BE2C (cell line): ENCODE measurements at regions not wholly inside any gene's neighbourhood (a gene's known extent, or its start where the extent isn't known, plus 50 kb on each side); places are given as distances from the start of the nearest gene placed in this dataset.
A peak's percentile ranks its signal among the peaks of the same experiment; 100 is the strongest.

ENCODE experiments used
- DNase-seq: peaks from one replicate; pipeline ENCODE4 v3.0.0-alpha.2; 2020
- H3K27me3 ChIP-seq: fragments of 250-450 bp; sonication (Bioruptor Pico); 2 replicates; pipeline ENCODE4 v1.5.1; 2020; ENCODE audit warnings: mild to moderate bottlenecking
- H3K36me3 ChIP-seq: fragments of 250-450 bp; sonication (Bioruptor Pico); 2 replicates; pipeline ENCODE4 v1.5.1; 2020; ENCODE audit warnings: mild to moderate bottlenecking
- H3K4me1 ChIP-seq: fragments of 250-450 bp; sonication (Bioruptor Pico); 2 replicates; pipeline ENCODE4 v1.5.1; 2020
- H3K4me3 ChIP-seq: 2 replicates; pipeline ENCODE4 v1.5.1; 2011; ENCODE audit warnings: low read depth, low read length
- H3K9me3 ChIP-seq: fragments of 250-450 bp; sonication (Bioruptor Pico); 2 replicates; pipeline ENCODE4 v1.5.1; 2020
- TF ChIP-seq, protein P1 (sequence below): IDR thresholded peaks from 2 replicates; pipeline ENCODE4 v1.5.1; 2012; ENCODE audit warnings: mild to moderate bottlenecking, low read depth, low read length

DNA sequence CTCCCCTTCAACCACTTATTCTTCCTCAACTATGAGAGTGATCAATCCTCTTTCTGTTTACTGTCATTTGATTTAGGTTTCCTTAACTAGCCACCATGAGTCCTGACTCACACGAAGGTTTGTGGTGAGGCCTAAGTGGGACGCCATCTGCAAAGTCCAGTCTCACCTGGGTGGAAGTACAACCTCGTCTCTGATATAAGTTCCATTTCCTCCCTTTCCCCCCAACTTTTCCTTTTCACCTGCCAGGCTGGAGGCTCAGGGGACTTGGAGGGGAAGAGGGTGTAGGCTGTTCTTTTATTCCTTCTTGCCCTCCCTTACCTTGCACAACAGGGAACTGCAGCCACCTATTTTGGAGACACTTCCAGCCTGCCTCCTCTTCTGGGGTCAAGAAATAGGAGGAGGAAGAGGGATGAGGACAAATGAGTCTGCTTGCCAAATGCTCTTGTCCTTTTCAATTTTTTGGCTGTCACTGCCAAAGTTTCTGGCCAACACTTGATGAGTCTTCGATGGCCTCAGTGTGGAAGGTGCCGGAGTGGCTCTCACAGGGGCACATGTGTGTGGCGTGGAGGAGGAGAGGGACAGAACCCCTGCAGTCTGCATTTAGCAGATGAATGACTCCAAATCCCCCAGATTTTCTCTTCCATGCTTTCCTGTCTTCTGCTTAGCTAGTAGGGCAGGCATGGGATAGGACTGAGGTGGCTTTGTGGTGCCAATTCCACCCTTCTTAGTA lies 249.6 kb downstream of the NSG2 start:
- H3K4me1 ChIP-seq: peaks cover 9% of the 10 kb centered on the region
- no peaks in the 10 kb centered on the region for H3K36me3 ChIP-seq
- H3K9me3 ChIP-seq: no peaks in the 10 kb centered on the region
- H3K4me3 ChIP-seq: no peak overlapping the region
- no peaks in the 10 kb centered on the region for H3K27me3 ChIP-seq
- TF ChIP-seq, protein P1, sequence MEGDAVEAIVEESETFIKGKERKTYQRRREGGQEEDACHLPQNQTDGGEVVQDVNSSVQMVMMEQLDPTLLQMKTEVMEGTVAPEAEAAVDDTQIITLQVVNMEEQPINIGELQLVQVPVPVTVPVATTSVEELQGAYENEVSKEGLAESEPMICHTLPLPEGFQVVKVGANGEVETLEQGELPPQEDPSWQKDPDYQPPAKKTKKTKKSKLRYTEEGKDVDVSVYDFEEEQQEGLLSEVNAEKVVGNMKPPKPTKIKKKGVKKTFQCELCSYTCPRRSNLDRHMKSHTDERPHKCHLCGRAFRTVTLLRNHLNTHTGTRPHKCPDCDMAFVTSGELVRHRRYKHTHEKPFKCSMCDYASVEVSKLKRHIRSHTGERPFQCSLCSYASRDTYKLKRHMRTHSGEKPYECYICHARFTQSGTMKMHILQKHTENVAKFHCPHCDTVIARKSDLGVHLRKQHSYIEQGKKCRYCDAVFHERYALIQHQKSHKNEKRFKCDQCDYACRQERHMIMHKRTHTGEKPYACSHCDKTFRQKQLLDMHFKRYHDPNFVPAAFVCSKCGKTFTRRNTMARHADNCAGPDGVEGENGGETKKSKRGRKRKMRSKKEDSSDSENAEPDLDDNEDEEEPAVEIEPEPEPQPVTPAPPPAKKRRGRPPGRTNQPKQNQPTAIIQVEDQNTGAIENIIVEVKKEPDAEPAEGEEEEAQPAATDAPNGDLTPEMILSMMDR: no peak
- DNase-seq: no peak

DNA sequence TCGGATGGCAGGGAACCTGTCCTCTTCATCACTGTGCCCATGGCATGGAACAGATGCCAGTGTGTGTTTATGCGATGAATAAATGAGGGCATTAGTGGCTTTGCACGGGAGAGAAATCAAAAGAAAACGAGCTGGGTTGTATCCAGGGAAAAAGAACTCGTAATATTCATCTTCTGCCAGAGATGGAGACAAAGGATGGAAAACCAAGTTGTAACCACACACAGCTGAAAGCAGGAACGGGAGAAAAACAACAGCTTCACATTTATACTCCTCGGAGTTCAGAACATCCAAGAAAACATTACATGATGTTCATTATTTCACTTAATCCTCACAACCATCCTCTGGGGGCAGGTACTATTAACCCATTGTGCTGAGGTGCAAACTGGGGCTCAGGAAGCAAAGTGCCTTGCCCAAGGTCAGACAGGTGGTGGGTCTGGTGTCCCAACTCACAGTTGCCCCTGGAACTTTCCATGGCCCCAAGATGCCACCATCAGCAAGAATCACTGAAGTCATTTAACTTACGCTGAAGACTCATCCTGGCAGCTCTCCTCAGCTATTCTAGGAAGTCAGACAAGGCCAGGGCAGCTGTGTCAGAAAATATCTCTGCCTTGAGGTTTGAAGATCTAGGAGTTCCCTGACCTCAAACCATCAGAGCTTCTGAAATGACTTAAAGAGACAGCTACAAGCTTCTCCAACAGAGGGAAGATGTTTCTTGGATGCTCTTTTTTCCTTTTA lies 250.4 kb downstream of the NSG2 start:
- Histone ChIP-seq H3K4me3 (no peak overlapping the region), H3K36me3 (no peaks in the 10 kb centered on the region), H3K4me1 (peaks cover 16% of the 10 kb centered on the region), H3K27me3 (no peaks in the 10 kb centered on the region), H3K9me3 (no peaks in the 10 kb centered on the region)
- DNase-seq: no peak
- TF ChIP-seq, protein P1: no peak

DNA sequence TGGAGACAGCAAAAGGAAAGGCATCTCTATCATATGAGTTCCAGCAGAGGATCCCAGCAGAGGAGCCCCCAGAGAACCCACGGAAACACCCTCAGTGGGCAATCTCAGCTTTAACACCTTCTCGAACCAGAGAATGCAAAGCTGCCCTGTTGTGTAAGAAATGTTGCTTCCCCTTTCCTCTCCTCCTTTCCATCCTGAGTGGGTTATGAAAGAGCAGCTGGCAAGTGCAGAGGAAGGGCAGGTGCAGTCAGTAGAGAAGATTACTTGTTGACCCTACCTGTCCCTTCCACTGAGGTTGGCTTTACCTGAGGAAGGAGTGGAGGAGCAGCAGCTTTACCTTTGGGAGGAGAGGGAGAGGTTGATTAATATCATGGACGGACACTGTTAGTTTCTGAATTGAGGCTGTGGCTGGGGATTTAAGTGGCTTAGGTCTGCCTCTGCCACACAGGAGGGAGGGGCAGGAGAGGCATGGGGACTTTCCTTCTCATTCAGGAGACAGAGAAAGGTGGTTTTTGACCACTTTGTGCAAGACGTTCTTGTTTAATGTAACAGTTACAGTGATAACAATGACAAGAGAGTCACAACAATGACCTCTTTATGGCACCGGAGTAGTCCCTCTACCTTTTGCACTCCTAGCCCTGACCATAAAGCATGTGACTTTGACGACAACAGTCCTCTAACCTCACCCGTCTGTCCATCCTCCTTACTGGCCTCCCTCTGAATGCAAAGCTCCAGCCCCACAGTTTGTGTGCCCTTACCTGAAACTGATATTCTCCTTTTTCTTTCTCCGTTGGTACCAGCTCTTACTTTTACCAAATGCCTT lies 254.8 kb downstream of the NSG2 start:
- H3K4me1 ChIP-seq: peaks cover 42% of the 10 kb centered on the region
- no peak for DNase-seq
- H3K4me3 ChIP-seq: no peak overlapping the region
- H3K36me3 ChIP-seq: no peaks in the 10 kb centered on the region
- H3K9me3 ChIP-seq: no peaks in the 10 kb centered on the region
- TF ChIP-seq, protein P1: no peak
- no peaks in the 10 kb centered on the region for H3K27me3 ChIP-seq

DNA sequence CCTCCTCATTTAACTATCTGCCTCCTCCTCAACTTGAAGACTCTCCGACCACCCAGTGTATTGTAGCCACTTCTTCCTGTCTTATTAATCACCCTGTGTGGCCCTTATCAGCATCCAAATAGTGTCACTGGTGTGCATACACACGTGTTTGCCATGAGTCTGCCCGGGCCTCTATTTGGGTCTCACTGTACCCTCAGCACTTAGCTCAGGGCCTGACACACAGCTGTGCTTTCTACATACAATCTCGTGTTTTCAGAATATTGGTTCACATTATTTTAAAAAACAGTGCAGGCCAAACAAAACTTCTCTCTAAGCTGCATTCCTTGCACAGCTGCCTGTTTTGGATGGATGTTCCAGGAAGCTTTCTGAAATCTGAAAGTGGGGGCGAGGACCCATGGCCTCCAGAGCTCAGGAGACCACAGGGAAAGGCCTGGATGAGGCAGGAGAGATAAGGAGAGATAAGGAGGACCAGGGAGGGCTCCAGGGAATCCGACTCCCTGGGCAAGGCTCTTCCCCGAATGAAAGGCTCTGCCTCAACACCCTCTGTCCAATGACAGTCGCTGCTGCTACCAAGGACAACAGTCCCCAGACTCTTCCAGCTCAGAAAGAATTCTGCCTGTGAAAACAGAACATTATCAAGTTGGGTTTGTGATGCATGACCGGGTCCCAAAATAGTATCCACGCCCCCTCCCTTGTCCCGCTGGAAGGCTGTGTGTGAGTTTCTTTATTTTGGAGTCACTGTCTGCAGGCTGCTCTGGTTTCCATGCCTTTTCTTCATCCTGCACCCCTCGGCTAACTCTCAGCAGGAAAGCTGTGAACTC lies 255.6 kb downstream of the NSG2 start:
- Histone ChIP-seq H3K4me3 (no peak overlapping the region), H3K27me3 (no peaks in the 10 kb centered on the region), H3K4me1 (peaks cover 42% of the 10 kb centered on the region), H3K9me3 (no peaks in the 10 kb centered on the region), H3K36me3 (no peaks in the 10 kb centered on the region)
- TF ChIP-seq, protein P1: no peak
- DNase-seq: peak; percentile 80

DNA sequence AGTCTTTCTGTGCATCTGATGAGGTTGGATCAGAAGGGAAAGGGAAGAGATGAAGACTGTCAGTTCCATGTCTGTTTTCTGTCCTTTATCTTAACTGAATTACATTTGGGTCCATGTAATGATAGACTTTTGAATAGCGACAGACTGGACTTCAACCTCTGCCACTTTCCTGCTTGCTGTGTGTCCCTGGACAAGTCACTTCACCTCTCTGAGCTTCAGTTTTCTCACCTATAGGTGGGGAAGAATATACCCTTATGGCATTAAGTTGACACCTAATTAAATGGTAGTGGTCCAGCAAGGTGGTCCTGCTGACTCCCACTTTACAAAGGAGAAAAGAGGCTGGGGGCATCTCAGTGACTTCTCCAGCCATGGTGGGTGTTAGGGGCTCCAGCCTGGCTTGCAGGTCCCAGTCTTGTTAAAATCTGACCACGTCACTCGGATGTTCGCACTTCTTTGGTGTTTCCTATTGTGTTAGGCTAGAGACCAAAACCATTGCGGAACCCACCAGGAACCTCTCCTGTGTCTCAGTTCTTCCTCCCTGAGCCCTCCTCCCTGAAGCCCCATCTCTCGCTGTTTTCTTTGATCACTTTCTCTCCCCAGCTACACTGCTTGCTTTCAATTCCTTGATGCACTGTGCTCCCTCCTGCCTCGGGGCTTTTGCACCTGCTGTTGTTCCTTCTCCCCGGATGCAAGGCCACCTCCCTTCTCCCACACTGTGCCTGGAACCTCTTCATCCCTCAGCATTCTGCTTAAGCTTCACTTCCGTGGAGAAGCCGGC lies 256.5 kb downstream of the NSG2 start:
- H3K4me1 ChIP-seq: peaks cover 42% of the 10 kb centered on the region
- no peaks in the 10 kb centered on the region for H3K27me3 ChIP-seq
- H3K4me3 ChIP-seq: no peak overlapping the region
- H3K36me3 ChIP-seq: no peaks in the 10 kb centered on the region
- DNase-seq: no peak
- H3K9me3 ChIP-seq: no peaks in the 10 kb centered on the region
- TF ChIP-seq, protein P1: no peak
